Thyroid gland (tissue), 4 donors: ENCODE measurements at regions not wholly inside any gene's neighbourhood (a gene's known extent, or its start where the extent isn't known, plus 50 kb on each side); places are given as distances from the start of the nearest gene placed in this dataset.

Experiments used
- POLR2A ChIP-seq, 2 donors: fragments of 450-650 bp; IDR thresholded peaks; one replicate each; pipeline ENCODE4 v1.6.1; 2017; ENCODE audit warnings: antibody characterized with exemption in 2 of 2, mild to moderate bottlenecking in 2 of 2, moderate library complexity in 1 of 2
- TF ChIP-seq, protein P1 (sequence below), 6 experiments: fragments of 200-600 bp in 3 of 6; fragments of 450-650 bp in 3 of 6; sonication (generic) in 3 of 6; IDR thresholded peaks; one replicate each; pipeline ENCODE4 v1.5.1; 2016 to 2019; ENCODE audit warnings: antibody characterized with exemption in 6 of 6, mild to moderate bottlenecking in 2 of 6, inconsistent platforms in 1 of 6, moderate library complexity in 1 of 6

DNA sequence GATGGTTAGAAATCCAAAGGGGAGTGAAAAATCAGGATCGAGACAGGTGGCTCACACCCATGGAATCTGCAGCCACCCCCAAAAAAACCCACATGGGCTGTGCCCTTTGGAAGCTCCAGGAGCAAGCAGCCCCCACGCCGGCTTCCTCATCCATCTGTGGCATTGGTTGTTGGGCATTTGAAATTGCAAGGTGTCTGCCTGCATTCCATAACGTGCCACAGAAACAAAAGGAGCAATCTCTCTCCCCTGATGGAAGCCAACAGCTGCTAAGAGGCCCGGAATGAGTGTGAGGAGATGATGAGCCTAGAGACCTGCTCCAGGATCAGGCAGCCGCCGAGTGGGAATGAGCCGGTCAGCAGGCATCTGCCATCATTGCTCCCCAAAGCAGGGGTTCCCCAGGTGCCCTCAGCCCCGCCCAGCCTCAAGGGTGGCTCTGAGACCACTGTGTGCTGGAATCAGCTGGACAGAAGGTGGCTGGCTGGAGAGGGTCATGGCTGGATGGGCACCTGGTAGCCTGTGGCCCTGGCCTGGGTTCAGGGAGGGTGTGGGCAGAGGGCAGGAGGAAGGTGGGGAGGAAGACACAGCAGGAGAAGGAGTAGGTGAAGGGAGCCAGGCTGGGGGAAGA is 113.2 kb downstream of the CRLF2 start:
- TF ChIP-seq, protein P1, sequence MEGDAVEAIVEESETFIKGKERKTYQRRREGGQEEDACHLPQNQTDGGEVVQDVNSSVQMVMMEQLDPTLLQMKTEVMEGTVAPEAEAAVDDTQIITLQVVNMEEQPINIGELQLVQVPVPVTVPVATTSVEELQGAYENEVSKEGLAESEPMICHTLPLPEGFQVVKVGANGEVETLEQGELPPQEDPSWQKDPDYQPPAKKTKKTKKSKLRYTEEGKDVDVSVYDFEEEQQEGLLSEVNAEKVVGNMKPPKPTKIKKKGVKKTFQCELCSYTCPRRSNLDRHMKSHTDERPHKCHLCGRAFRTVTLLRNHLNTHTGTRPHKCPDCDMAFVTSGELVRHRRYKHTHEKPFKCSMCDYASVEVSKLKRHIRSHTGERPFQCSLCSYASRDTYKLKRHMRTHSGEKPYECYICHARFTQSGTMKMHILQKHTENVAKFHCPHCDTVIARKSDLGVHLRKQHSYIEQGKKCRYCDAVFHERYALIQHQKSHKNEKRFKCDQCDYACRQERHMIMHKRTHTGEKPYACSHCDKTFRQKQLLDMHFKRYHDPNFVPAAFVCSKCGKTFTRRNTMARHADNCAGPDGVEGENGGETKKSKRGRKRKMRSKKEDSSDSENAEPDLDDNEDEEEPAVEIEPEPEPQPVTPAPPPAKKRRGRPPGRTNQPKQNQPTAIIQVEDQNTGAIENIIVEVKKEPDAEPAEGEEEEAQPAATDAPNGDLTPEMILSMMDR (IDR thresholded peaks at IDR 0.05), result no peak
- no peak for TF ChIP-seq POLR2A (IDR thresholded peaks at IDR 0.05)
